GM19099 (cell line): ENCODE measurements at regions not wholly inside any gene's neighbourhood (a gene's known extent, or its start where the extent isn't known, plus 50 kb on each side); places are given as distances from the start of the nearest gene placed in this dataset.

ENCODE experiments used
- POLR2A ChIP-seq: IDR thresholded peaks from 3 replicates; pipeline ENCODE4 v1.6.1; 2011; ENCODE audit warnings: low read depth; ENCODE audit not compliant: insufficient read length; ENCODE audit errors: extremely low read depth

DNA sequence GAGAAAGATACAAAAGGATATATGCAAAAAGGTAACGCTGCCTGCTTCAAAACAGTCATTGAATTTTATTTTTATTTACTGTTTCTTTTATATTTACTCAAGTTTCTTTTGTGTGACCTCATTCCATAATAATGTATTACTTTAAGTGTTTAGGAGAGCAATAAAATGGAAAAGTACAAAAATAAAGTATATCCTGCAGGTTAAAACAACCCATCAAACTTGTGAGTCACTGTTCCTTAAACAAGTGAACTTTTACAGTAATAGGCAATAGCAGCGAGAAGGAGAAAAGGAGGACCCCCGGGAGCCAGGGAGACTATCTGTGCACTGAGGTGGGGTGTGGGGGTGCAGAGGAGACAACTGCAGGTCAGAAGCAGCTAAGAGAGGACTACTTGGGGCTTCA is 124.5 kb downstream of the EN1 start:
- TF ChIP-seq POLR2A, result no peak

GRCh38 chr2:118721817-118722551 is 125.5 kb downstream of the EN1 start:
- TF ChIP-seq POLR2A, result no peak

- no peak for TF ChIP-seq POLR2A
Observed at GRCh38 chr2:118720866-118721265, 126.6 kb downstream of the EN1 start.

- TF ChIP-seq POLR2A, result no peak
Observed at GRCh38 chr2:118718921-118719320, 128.5 kb downstream of the EN1 start.

DNA sequence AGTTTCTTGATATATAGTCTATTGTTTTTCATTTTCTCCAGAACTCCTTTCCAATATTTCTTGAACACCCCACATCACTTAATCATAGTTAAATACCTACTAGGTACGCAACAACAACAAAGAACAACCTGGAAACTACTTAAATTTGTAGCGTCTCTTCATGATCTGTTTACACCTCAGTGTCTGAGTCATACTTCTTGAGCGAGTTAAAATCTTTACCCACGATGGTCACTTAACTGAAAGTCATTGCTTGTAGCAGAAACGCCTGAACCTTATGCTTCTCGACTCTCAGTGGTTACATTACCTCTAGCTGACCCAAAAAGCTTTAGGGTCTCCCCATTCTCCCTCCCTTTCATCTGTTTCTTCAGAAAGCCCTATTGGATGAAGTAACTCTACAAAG is 131.3 kb downstream of the EN1 start:
- no peak for TF ChIP-seq POLR2A

- TF ChIP-seq POLR2A, result no peak
Observed at GRCh38 chr2:118714118-118714517, 133.3 kb downstream of the EN1 start.

- TF ChIP-seq POLR2A, result no peak
Observed at GRCh38 chr2:118711603-118712002, 135.8 kb downstream of the EN1 start.

GRCh38 chr2:118710481-118710880 is 137.0 kb downstream of the EN1 start:
- no peak for TF ChIP-seq POLR2A

- TF ChIP-seq POLR2A, result no peak
Observed at GRCh38 chr2:118709786-118710185, 137.7 kb downstream of the EN1 start.

DNA sequence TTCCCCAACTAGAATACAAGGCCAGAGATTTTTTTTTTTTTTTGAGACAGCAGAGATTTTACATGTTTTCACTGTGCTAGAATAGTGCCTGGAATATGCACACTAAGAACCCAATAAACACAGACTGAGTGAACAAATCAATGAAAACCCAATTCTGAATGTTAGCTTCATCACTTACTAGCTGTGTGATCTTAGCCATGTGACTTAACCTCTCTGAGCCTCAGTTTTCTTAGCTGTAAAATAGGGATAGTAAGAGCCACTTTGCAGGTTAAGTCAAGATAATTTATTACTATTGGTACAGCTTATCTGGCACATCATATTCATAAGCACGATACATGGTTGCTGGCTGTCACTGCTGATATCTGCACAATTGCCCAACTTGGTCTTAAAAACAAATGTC is 140.6 kb downstream of the EN1 start:
- TF ChIP-seq POLR2A, result no peak

- no peak for TF ChIP-seq POLR2A
Observed at GRCh38 chr2:118706371-118706770, 141.1 kb downstream of the EN1 start.

DNA sequence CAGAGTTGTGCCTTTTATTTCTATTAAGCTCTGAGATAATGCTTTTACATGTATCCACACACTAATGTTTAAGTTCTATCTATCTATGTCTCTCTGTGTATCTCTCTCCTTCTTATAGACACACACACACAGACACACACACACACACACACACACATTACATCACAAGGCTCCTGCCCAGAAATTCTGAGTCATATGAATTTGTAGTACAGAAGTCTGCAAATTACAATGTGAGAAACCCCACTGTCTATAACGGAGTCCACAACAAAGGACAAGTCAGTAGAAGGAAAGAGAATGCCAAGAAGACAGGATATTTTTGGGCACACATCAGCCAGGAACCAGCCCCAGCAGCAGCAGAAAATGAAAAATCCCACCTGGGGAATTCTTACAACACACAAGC is 142.4 kb downstream of the EN1 start:
- TF ChIP-seq POLR2A, result no peak

- no peak for TF ChIP-seq POLR2A
Observed at GRCh38 chr2:118699447-118700175, 147.8 kb downstream of the EN1 start.

DNA sequence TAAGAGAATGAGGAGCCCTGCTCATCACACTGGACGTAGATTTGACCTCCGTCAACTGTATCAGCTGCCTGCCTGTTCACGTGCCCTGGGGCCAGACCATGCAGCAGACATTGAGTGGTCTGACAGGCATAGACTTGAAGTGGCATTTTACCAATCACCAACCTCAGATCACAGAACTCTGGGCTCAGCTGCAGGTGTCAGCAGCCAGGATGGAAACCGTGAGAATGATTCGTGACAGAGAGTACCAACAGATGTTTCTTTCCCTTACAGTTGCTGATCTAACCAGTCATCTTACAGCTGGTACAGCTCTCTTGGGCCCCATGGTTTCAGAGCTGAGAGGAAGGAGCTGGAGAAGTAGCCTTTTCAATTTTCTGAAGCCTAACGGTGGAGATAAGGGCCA is 148.9 kb downstream of the EN1 start:
- no peak for TF ChIP-seq POLR2A

DNA sequence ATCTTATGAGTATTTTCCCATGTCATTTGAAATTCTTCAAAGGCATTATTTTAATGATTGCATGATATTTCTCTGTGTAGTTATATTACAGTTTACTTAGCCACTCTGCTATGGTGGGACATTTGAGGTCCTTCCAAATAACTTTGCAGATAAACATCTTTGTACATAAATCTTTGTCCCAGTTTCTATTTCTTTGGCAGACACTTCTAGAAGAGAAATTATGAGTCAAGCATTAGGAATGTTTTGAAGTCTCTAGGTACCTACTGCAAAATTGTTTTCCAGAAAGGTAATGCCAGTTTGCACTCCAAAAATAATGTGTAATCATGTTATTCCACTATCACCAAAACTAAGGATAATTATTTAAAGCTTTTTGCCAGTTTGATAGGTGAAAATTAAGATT is 149.7 kb downstream of the EN1 start:
- no peak for TF ChIP-seq POLR2A

GRCh38 chr2:118696786-118697465 is 150.5 kb downstream of the EN1 start:
- no peak for TF ChIP-seq POLR2A

GRCh38 chr2:118693287-118693822 is 154.1 kb downstream of the EN1 start:
- no peak for TF ChIP-seq POLR2A

DNA sequence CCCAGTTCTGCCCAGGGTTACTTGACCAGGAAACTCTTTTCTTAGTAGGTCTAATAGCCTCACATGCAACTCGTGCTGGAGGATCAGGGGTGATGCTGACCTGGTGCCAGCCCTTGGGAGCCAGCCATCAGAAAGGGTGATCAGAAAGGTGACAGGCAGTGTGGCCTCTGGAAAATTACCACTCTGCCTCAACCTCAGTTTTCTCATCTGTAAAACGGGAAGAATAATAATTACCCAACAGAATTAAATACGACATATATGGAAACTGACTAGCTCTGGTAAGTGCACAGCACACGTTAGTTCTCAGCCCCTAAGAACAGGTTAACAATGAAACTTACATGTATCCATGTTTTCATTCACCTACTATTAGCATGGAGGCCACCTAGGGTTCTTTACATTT is 157.6 kb downstream of the EN1 start:
- no peak for TF ChIP-seq POLR2A
